Kidney (tissue), 13 donors: ENCODE measurements at regions not wholly inside any gene's neighbourhood (a gene's known extent, or its start where the extent isn't known, plus 50 kb on each side); places are given as distances from the start of the nearest gene placed in this dataset.
A peak's percentile ranks its signal among the peaks of the same experiment; 100 is the strongest.
"Not testable (repeated sequence)": the region's sequence is repeated elsewhere in the genome, so short reads cannot be mapped to it uniquely, and the experiment has no call there.

Experiments used
- DNase-seq, 5 donors: peaks; one replicate each; pipeline ENCODE4 v3.0.0-alpha.2; 2013 to 2020
- FAIRE-seq: peaks from 2 replicates; lab custom pipeline; 2012; peaks lifted over from hg19 to GRCh38; lab: Jason Lieb, UNC
- H3K27ac ChIP-seq, 2 donors: one replicate each; pipeline ENCODE4 v1.7.0; 2013; ENCODE audit warnings: low read depth in 2 of 2, low read length in 2 of 2, inconsistent platforms in 1 of 2
- H3K27me3 ChIP-seq: one replicate; pipeline ENCODE4 v1.7.1; 2013; ENCODE audit warnings: low read length, inconsistent platforms; ENCODE audit not compliant: control insufficient read depth, insufficient read depth
- H3K36me3 ChIP-seq, 3 donors: one replicate each; pipeline versions ENCODE4 v1.7.0 to v1.7.1; 2013; ENCODE audit warnings: low read length in 3 of 3, control low read depth in 1 of 3, inconsistent platforms in 1 of 3; ENCODE audit not compliant: insufficient read depth in 3 of 3, control insufficient read depth in 2 of 3
- H3K4me1 ChIP-seq, 3 donors: one replicate each; pipeline versions ENCODE4 v1.7.0 to v1.7.1; 2013; ENCODE audit warnings: low read length in 3 of 3, inconsistent platforms in 1 of 3, low read depth in 1 of 3; ENCODE audit not compliant: control insufficient read depth in 2 of 3, insufficient read depth in 2 of 3
- H3K4me3 ChIP-seq, 3 donors: one replicate each; pipeline versions ENCODE4 v1.7.0 to v1.8.1; 2013; ENCODE audit warnings: low read length in 3 of 3, control low read depth in 1 of 3, inconsistent platforms in 1 of 3
- H3K9ac ChIP-seq, 3 donors: one replicate each; pipeline versions ENCODE4 v1.7.0 to v1.7.1; 2013; ENCODE audit warnings: low read length in 3 of 3, control low read depth in 1 of 3, inconsistent platforms in 1 of 3
- H3K9me3 ChIP-seq, 3 donors: one replicate each; pipeline versions ENCODE4 v1.7.0 to v1.7.1; 2013; ENCODE audit warnings: low read length in 3 of 3, control low read depth in 1 of 3, inconsistent platforms in 1 of 3; ENCODE audit not compliant: control insufficient read depth in 2 of 3, insufficient read depth in 1 of 3
- CTCF ChIP-seq: IDR thresholded peaks from 3 replicates; pipeline ENCODE4 v1.5.1; 2012; ENCODE audit warnings: mild to moderate bottlenecking, moderate library complexity, borderline replicate concordance; ENCODE audit not compliant: insufficient read depth; ENCODE audit errors: extremely low read depth
- intact Hi-C: fragments of 100-400 bp; cut with DNase I; formaldehyde crosslinking; loops from one replicate; pipeline ENCODE4 v1.11.1; 2022
- donor health status: control.
- donor health status: control.
- donor health status: control.
- donor health status: control.
- donor health status: control.
- donor health status: DM: yes; HTN: yes; CAD: no.
- donor health status: Normal renal cell carcinoma (clear cell type).

DNA sequence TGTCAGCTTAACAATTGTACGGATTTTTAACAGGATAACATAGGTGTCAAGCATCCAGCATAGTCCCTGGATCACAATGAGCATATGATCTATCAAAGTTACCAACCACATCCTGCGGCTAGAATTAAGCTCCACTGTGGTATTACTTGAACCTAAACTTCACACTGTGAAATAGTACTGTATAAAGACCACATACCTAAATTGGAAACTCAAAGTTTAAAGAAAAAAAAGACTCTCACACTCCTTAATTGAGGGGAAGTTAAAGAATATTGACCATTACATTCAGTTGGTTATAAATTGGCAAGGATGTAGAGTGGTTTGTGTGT, 133.0 kb upstream of the PZP start:
- DNase-seq (no peak), FAIRE-seq (no peak)
- Histone ChIP-seq H3K9ac (no peak overlapping the region), H3K27me3 (no peaks in the 10 kb centered on the region), H3K4me3 (no peak overlapping the region), H3K4me1 (no peaks in the 10 kb centered on the region), H3K27ac (no peak overlapping the region), H3K36me3 (no peaks in the 10 kb centered on the region), H3K9me3 (no peaks in the 10 kb centered on the region)
- no peak for TF ChIP-seq CTCF
- intact Hi-C loops = no loop called here

DNA sequence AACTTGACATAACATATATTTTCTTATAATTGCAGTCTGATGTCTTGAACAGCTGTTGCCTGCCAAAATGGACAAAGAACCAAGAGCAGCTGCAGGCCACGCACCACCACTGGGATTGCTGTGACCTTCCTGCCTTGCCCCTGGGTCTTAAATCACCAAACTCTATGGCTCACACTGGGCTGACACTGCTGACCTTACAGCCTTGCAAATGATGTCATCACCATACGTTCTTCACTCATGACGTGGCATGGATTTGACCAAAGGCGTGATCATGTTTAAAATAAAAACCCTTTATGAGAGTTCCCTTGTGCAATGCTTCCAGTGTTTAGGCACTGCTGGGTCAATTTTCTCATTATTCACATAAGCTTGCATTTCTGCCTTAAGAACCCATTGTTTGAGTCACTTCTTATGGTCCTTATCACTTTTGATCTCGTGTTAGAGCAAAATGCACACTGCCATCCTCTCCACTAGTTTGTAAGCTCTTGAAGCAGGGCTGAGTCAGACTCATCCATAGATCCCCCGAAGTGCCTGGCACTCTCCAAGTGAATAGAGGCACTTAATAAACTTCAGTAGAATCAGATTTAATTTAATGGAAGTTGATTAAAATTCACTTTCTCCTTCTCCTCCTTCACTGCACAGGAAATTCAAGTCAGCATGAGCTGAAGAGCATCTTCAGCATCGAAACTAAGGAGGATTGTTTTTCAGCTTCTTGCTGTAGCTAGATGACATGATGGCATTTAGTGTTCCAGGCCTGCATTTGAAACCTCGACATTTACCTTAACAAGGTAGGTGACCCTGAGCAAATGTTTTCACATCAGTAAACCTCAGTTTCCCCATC, 132.4 kb upstream of the PZP start:
- FAIRE-seq (no peak), DNase-seq (peak in 3 of 5 donors; percentile 58 to 86 (median 60))
- no peaks in the 10 kb centered on the region for H3K4me1 ChIP-seq
- H3K9me3 ChIP-seq = no peaks in the 10 kb centered on the region
- no peak overlapping the region for H3K27ac ChIP-seq
- intact Hi-C loops = no loop called here
- H3K4me3 ChIP-seq = no peak overlapping the region
- H3K27me3 ChIP-seq = no peaks in the 10 kb centered on the region
- H3K36me3 ChIP-seq = no peaks in the 10 kb centered on the region
- no peak for TF ChIP-seq CTCF
- no peak overlapping the region for H3K9ac ChIP-seq

DNA sequence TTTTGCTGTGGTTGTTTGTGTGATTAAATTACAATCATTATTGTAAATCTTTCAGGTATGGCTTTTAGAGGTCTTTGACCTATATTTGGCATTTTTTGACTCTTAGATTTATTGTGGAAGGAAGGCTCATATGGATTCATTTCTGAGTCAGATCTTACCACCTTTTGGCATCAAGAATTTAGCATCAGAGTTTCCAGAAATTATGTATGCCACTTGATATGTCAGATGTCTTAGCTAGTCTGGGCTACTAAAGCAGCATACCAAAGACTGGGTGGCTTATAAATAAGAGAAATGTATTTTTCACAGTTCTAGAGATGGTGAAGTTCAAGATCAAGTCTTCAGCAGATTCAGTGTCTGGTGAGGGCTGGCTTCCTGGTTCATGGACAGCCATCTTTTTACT, 129.5 kb upstream of the PZP start:
- no peak for TF ChIP-seq CTCF
- Histone ChIP-seq H3K9ac (no peak overlapping the region), H3K27ac (no peak overlapping the region), H3K9me3 (no peaks in the 10 kb centered on the region), H3K4me3 (no peak overlapping the region), H3K27me3 (no peaks in the 10 kb centered on the region), H3K4me1 (no peaks in the 10 kb centered on the region), H3K36me3 (no peaks in the 10 kb centered on the region)
- FAIRE-seq = no peak
- DNase-seq = no peak
- intact Hi-C loops = loop anchor here (10.0 kb wide), 1 partner anchor 367 kb away; no protein-coding TSS in a partner anchor

GRCh38 chr12:9336375-9337011, 128.3 kb upstream of the PZP start:
- intact Hi-C loops = loop anchor here (10.0 kb wide), 1 partner anchor 368 kb away; no protein-coding TSS in a partner anchor
- H3K4me1 ChIP-seq, H3K9me3 ChIP-seq, DNase-seq, H3K27ac ChIP-seq, H3K4me3 ChIP-seq, H3K36me3 ChIP-seq, H3K27me3 ChIP-seq, H3K9ac ChIP-seq, FAIRE-seq: not testable (repeated sequence)
